ENCODE measurements at regions not wholly inside any gene's neighbourhood (a gene's known extent, or its start where the extent isn't known, plus 50 kb on each side); places are given as distances from the start of the nearest gene placed in this dataset.
A peak's percentile ranks its signal among the peaks of the same experiment; 100 is the strongest.

DNA sequence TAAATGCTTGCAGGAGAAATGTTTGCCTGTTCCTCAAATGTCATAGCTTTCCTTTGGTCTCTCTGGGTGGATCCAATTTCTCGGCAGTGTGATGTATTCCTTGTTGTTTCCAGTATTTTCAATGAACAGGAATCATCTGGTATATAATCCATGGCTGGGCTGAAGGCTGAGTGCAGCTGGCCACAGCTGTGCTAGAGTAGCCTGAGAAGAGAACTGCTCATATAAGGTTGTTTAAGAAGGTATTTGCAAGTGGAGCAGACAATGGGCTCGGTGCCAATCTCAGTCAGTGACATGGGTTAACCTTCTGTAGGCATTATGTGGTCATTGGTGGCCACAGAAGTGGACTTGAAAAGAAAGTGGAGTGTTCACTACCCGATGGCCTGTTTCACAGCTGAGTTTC, 390.3 kb downstream of the SPRY1 start:
- H3K36me3 ChIP-seq, result no peaks in the 10 kb centered on the region
- intact Hi-C loops (cut with DNase I), result no loop called here
- 59 to 74% methylated on average over 3 of the region's 3 CpGs for WGBS, 2 donors
- peak overlapping the region in 3 of 4 donors; percentile 32 to 72 (median 72) for H3K27ac ChIP-seq
- no peaks in the 10 kb centered on the region for H3K9me3 ChIP-seq
- TF ChIP-seq, protein P1, sequence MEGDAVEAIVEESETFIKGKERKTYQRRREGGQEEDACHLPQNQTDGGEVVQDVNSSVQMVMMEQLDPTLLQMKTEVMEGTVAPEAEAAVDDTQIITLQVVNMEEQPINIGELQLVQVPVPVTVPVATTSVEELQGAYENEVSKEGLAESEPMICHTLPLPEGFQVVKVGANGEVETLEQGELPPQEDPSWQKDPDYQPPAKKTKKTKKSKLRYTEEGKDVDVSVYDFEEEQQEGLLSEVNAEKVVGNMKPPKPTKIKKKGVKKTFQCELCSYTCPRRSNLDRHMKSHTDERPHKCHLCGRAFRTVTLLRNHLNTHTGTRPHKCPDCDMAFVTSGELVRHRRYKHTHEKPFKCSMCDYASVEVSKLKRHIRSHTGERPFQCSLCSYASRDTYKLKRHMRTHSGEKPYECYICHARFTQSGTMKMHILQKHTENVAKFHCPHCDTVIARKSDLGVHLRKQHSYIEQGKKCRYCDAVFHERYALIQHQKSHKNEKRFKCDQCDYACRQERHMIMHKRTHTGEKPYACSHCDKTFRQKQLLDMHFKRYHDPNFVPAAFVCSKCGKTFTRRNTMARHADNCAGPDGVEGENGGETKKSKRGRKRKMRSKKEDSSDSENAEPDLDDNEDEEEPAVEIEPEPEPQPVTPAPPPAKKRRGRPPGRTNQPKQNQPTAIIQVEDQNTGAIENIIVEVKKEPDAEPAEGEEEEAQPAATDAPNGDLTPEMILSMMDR (IDR thresholded peaks at IDR 0.05), result no peak
- TF ChIP-seq POLR2A (IDR thresholded peaks at IDR 0.05), result no peak
- H3K27me3 ChIP-seq, result no peaks in the 10 kb centered on the region
- no peak for DNase-seq
- no peak overlapping the region for H3K4me3 ChIP-seq
- H3K4me1 ChIP-seq, result peaks cover 0 to 24% (median 0%) of the 10 kb centered on the region in 3 donors

DNA sequence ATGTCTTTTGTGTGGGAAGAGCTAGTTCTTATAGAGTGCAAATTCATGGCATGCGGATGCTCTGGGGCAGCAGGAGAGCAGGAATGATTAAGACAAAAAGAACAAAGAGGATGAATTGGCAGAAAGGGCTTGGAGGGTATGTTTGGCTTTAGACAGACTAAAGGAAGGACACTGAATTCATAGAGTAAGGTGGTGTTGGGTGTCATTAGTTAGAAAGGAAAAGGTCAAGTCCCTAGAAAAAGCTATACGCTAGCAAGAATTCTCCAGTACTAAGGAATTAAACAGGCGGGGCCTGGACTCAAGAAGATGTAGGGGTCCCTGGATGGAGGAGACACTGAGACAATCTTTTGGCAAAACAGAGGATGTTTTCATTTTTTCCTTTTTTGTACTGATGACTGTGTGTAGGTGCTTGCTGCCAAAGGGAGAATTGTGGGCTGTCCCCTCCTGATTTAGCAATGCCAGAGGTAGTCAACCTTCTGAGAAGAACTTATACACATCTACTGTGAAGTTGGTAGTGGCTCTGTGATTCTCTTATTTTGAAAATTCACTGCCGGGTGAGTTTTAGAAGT, 391.0 kb downstream of the SPRY1 start:
- DNase-seq, result no peak
- Histone ChIP-seq H3K27me3 (no peaks in the 10 kb centered on the region), H3K4me1 (peaks cover 0 to 20% (median 0%) of the 10 kb centered on the region in 3 donors), H3K9me3 (no peaks in the 10 kb centered on the region), H3K27ac (peak overlapping the region in 3 of 4 donors; percentile 32 to 72 (median 72)), H3K4me3 (no peak overlapping the region), H3K36me3 (no peaks in the 10 kb centered on the region)
- WGBS, 2 donors, result 79 to 87% methylated on average over 4 of the region's 4 CpGs
- intact Hi-C loops (cut with DNase I), result no loop called here
- TF ChIP-seq, protein P1 (IDR thresholded peaks at IDR 0.05), result no peak
- TF ChIP-seq POLR2A (IDR thresholded peaks at IDR 0.05), result no peak

GRCh38 chr4:123788577-123788976, 392.0 kb downstream of the SPRY1 start:
- peak overlapping the region in 3 of 4 donors; percentile 10 to 72 (median 59) for H3K27ac ChIP-seq
- intact Hi-C loops (cut with DNase I), result no loop called here
- H3K36me3 ChIP-seq, result no peaks in the 10 kb centered on the region
- peaks cover 0 to 17% (median 0%) of the 10 kb centered on the region in 3 donors for H3K4me1 ChIP-seq
- DNase-seq, result no peak
- H3K27me3 ChIP-seq, result no peaks in the 10 kb centered on the region
- no peaks in the 10 kb centered on the region for H3K9me3 ChIP-seq
- TF ChIP-seq, protein P1 (IDR thresholded peaks at IDR 0.05), result no peak
- TF ChIP-seq POLR2A (IDR thresholded peaks at IDR 0.05), result no peak
- H3K4me3 ChIP-seq, result no peak overlapping the region

- TF ChIP-seq POLR2A (IDR thresholded peaks at IDR 0.05), result no peak
- TF ChIP-seq, protein P1 (IDR thresholded peaks at IDR 0.05), result no peak
- 42 to 63% methylated on average over 1 of the region's 1 CpG for WGBS, 2 donors
Observed at GRCh38 chr4:123790681-123791080, 394.1 kb downstream of the SPRY1 start.

DNA sequence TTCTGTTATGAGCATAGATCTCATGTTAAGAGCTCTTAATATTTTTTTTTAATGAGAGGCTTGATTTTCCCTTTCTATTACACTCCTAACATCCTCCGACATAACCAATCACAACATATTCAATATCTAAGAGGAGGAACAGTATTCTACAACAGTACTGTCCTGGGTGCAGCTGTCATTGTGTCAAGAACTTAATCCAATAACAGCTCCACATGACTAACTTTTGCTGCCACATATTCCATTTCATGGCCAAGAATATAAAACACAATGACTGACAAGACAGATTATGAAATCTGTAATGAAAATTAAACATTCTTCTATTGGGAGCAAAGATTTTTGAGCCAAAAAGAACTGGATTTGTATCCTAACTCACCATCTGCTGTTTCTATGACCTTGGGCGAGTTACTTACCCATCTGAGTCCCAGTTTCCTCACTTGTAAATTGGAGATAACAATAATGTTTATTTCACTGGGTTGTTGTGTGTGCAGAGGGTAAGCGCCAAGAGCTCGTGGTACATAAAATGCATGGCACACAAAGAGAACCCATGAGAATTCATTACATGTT, 405.6 kb downstream of the SPRY1 start:
- WGBS, 2 donors, result 82 to 83% methylated on average over 4 of the region's 4 CpGs
- TF ChIP-seq, protein P1 (IDR thresholded peaks at IDR 0.05), result no peak
- TF ChIP-seq POLR2A (IDR thresholded peaks at IDR 0.05), result no peak
- Histone ChIP-seq H3K27ac (no peak overlapping the region), H3K4me1 (no peaks in the 10 kb centered on the region), H3K27me3 (no peaks in the 10 kb centered on the region), H3K4me3 (no peak overlapping the region), H3K36me3 (no peaks in the 10 kb centered on the region), H3K9me3 (peaks cover 0 to 8% (median 3%) of the 10 kb centered on the region in 3 donors)
- intact Hi-C loops (cut with DNase I), result no loop called here
- no peak for DNase-seq

More at GRCh38 chr4:123790681-123791080, 394.1 kb downstream of the SPRY1 start:
- no peaks in the 10 kb centered on the region for H3K27me3 ChIP-seq
- H3K27ac ChIP-seq, result no peak overlapping the region
- H3K9me3 ChIP-seq, result no peaks in the 10 kb centered on the region
- no peak for DNase-seq
- intact Hi-C loops (cut with DNase I), result no loop called here
- H3K4me3 ChIP-seq, result no peak overlapping the region
- peaks cover 0 to 8% (median 0%) of the 10 kb centered on the region in 3 donors for H3K4me1 ChIP-seq
- H3K36me3 ChIP-seq, result no peaks in the 10 kb centered on the region

Measured in esophagus squamous epithelium (tissue), 5 donors.